ENCODE measurements at regions not wholly inside any gene's neighbourhood (a gene's known extent, or its start where the extent isn't known, plus 50 kb on each side); places are given as distances from the start of the nearest gene placed in this dataset.

DNA sequence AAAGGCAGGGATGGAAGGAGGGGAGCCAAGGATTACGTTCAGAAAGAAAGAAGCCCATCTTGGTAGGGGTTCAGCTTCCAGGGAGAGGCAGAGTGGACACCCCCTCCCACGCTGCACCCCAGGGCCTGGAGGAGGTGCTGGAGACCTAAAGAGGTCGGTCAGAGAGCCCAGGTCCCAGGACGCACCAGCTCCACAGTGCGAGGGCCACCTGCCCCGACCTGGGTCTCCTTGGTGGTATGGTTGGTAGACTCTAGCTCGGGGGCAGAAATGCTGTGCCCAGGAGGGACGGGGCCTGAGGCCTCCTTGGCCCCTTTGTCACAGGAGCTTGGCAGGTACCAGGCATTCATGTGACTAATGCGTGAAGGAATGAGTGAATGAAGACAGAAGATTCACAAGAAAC is 87.1 kb upstream of the RAB6C start:
- no peak for ATAC-seq

DNA sequence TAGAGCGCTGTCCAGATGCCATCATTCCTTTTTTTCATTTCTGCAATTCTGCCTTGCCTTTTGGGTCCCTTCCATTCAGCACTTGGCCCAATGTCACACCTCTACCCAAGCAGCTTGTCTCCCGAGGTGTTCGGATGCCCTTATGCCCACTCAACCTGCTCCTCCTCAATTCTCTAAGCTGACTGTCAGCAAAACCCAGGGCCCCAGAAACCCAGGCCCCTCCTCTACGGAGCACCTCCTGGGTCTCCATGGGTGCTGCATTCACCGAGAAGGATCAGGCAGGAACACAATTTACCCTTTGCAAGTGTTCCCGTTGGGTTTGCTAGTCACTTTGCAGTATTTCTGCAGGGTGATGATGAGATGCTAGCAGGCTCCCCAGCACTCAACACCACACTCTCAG is 86.7 kb upstream of the RAB6C start:
- H3K27me3 ChIP-seq = peaks cover 6% of the 10 kb centered on the region
- TF ChIP-seq, protein P1, sequence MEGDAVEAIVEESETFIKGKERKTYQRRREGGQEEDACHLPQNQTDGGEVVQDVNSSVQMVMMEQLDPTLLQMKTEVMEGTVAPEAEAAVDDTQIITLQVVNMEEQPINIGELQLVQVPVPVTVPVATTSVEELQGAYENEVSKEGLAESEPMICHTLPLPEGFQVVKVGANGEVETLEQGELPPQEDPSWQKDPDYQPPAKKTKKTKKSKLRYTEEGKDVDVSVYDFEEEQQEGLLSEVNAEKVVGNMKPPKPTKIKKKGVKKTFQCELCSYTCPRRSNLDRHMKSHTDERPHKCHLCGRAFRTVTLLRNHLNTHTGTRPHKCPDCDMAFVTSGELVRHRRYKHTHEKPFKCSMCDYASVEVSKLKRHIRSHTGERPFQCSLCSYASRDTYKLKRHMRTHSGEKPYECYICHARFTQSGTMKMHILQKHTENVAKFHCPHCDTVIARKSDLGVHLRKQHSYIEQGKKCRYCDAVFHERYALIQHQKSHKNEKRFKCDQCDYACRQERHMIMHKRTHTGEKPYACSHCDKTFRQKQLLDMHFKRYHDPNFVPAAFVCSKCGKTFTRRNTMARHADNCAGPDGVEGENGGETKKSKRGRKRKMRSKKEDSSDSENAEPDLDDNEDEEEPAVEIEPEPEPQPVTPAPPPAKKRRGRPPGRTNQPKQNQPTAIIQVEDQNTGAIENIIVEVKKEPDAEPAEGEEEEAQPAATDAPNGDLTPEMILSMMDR (IDR thresholded peaks at IDR 0.05) = no peak
- no peaks in the 10 kb centered on the region for H3K9me3 ChIP-seq
- intact Hi-C loops (cut with DNase I) = no loop called here
- no peak for ATAC-seq
- peak; percentile 19 for DNase-seq
- no peaks in the 10 kb centered on the region for H3K36me3 ChIP-seq
- no peaks in the 10 kb centered on the region for H3K4me1 ChIP-seq
- H3K4me3 ChIP-seq = no peak overlapping the region
- no peak overlapping the region for H3K27ac ChIP-seq

More for the DNA sequence above, 87.1 kb upstream of the RAB6C start:
- no peak for DNase-seq
- H3K36me3 ChIP-seq = no peaks in the 10 kb centered on the region
- H3K4me1 ChIP-seq = no peaks in the 10 kb centered on the region
- intact Hi-C loops (cut with DNase I) = no loop called here
- TF ChIP-seq, protein P1 (IDR thresholded peaks at IDR 0.05) = no peak
- H3K4me3 ChIP-seq = no peak overlapping the region
- H3K9me3 ChIP-seq = no peaks in the 10 kb centered on the region
- H3K27me3 ChIP-seq = peaks cover 6% of the 10 kb centered on the region
- H3K27ac ChIP-seq = no peak overlapping the region

DNA sequence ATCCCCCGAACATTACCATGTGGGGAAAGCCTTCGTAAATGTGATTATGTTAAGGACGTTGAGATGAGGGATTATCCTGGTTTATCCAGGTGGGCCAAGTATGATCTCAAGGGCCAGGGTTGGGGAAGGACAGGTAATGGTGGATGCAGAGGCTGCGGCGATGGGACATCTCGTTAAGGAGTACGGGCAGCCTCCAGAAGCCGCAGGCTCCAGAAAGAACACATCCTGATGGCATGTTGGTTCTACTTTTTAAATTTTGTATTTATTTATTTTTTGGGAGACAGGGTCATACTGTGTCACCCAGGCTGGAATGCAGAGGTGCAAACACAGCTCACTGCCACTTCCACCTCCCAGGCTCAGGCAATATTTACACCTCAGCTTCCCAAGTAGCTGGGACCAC is 86.2 kb upstream of the RAB6C start:
- no peak overlapping the region for H3K4me3 ChIP-seq
- ATAC-seq (no peak), DNase-seq (peak; percentile 36)
- no peaks in the 10 kb centered on the region for H3K4me1 ChIP-seq
- no peaks in the 10 kb centered on the region for H3K36me3 ChIP-seq
- H3K27ac ChIP-seq = no peak overlapping the region
- intact Hi-C loops (cut with DNase I) = no loop called here
- TF ChIP-seq, protein P1 (IDR thresholded peaks at IDR 0.05) = no peak
- no peaks in the 10 kb centered on the region for H3K9me3 ChIP-seq
- peaks cover 6% of the 10 kb centered on the region for H3K27me3 ChIP-seq

DNA sequence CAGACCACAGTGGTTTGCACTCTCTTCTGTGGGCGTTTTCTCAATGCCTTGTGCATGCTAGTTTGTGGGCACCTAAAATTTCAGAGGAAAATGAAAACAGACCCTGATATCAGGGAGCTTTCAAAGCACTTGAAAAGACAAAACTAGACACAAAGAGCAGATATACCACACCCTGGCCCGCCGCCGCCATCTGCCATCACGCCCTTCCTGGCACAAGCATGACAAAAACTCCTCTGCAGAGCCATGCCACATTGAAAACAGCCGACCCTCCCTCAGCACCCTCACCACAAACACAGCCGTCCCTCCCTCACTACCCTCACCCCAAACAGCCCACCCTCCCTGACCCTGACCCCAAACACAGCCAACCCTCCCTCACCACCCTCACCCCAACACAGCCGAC is 84.8 kb upstream of the RAB6C start:
- no peak for ATAC-seq
- H3K4me1 ChIP-seq = no peaks in the 10 kb centered on the region
- intact Hi-C loops (cut with DNase I) = no loop called here
- H3K4me3 ChIP-seq = no peak overlapping the region
- H3K27me3 ChIP-seq = peaks cover 6% of the 10 kb centered on the region
- H3K36me3 ChIP-seq = no peaks in the 10 kb centered on the region
- DNase-seq = no peak
- TF ChIP-seq, protein P1 (IDR thresholded peaks at IDR 0.05) = no peak
- no peak overlapping the region for H3K27ac ChIP-seq
- H3K9me3 ChIP-seq = peaks cover 1% of the 10 kb centered on the region

DNA sequence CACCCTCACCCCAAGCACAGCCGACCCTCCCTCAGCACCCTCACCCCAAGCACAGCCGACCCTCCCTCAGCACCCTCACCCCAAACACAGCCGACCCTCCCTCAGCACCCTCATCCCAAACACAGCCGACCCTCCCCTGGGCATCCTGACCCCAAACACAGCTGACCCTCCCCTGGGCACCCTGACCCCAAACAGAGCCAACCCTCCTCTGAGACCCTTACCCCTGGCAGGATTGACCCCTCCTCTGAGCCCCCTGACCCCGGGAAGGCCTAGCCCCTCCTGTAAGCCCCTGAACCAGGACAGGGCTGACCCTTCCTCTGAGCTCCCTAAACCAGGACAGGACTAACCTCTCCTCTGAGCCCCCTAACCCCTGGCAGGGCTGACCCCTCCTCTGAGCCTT is 84.4 kb upstream of the RAB6C start:
- H3K4me3 ChIP-seq = no peak overlapping the region
- no peaks in the 10 kb centered on the region for H3K36me3 ChIP-seq
- H3K27me3 ChIP-seq = peaks cover 6% of the 10 kb centered on the region
- intact Hi-C loops (cut with DNase I) = no loop called here
- DNase-seq (peak; percentile 45), ATAC-seq (no peak)
- H3K27ac ChIP-seq = no peak overlapping the region
- TF ChIP-seq, protein P1 (IDR thresholded peaks at IDR 0.05) = no peak
- H3K4me1 ChIP-seq = no peaks in the 10 kb centered on the region
- peaks cover 5% of the 10 kb centered on the region for H3K9me3 ChIP-seq

DNA sequence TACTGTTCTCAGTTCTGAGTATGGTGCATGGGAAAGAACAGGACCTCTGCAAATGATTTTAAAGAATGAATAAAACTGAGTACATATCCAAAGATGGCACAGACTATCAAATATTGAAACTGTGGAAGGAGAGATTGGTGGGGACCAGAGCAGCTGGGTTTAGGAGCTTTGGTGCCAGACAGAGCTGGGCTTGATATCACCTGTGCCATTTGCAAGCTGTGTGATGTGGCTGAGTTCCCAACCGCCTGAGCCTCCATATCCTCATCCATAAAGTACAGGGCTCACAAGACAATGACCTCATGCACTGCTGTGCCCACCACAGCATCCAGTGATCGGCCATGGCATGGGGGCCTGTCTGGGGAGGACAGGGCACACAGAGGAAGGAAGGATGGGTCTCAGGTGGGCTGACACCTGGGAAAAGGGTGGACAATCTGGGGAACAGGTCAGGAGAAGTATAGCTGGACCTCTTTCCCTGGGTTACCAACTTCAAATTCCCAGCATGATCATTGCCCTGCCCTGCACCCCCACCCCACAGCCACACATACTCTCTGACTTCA is 83.9 kb upstream of the RAB6C start:
- TF ChIP-seq, protein P1 (IDR thresholded peaks at IDR 0.05) = no peak
- Histone ChIP-seq H3K4me3 (no peak overlapping the region), H3K4me1 (no peaks in the 10 kb centered on the region), H3K36me3 (no peaks in the 10 kb centered on the region), H3K27me3 (peaks cover 6% of the 10 kb centered on the region), H3K27ac (no peak overlapping the region), H3K9me3 (peaks cover 5% of the 10 kb centered on the region)
- ATAC-seq = no peak
- no peak for DNase-seq
- intact Hi-C loops (cut with DNase I) = no loop called here
